CD4-positive, alpha-beta memory T cell (primary cell): ENCODE measurements at regions not wholly inside any gene's neighbourhood (a gene's known extent, or its start where the extent isn't known, plus 50 kb on each side); places are given as distances from the start of the nearest gene placed in this dataset.

Source experiments
- CTCF ChIA-PET: fragments of 350-600 bp; sonication (Branson Sonifier 250); formaldehyde crosslinking; loops from one replicate; lab custom pipeline; 2021; ENCODE audit warnings: inconsistent platforms; ENCODE audit not compliant: partially characterized antibody; lab: Charles Lee
- POLR2A ChIA-PET: fragments of 350-600 bp; sonication (Branson Sonifier 250); formaldehyde crosslinking; loops from one replicate; lab custom pipeline; 2021; ENCODE audit not compliant: partially characterized antibody; lab: Charles Lee
- DNase-seq, 5 donors: peaks; one replicate each; pipeline versions ENCODE4 v3.0.0 to v3.0.0-alpha.2; 2020 to 2022; ENCODE audit warnings: mixed read lengths in 1 of 5
- H3K27ac ChIP-seq: one replicate; pipeline ENCODE4 v1.7.0; 2013; ENCODE audit warnings: low read depth, low read length
- H3K27me3 ChIP-seq: 2 replicates; pipeline ENCODE4 v1.7.0; 2013; ENCODE audit warnings: mild to moderate bottlenecking, low read length, moderate library complexity; ENCODE audit not compliant: insufficient read depth
- H3K36me3 ChIP-seq: 2 replicates; pipeline ENCODE4 v1.7.0; 2013; ENCODE audit warnings: mild to moderate bottlenecking, low read length, moderate library complexity; ENCODE audit not compliant: insufficient read depth
- H3K4me1 ChIP-seq: 2 replicates; pipeline ENCODE4 v1.7.0; 2013; ENCODE audit warnings: mild to moderate bottlenecking, low read length, moderate library complexity; ENCODE audit not compliant: insufficient read depth
- H3K4me3 ChIP-seq, 2 donors: one replicate each; pipeline ENCODE4 v1.7.0; 2013; ENCODE audit warnings: low read length in 2 of 2, mild to moderate bottlenecking in 1 of 2
- H3K9me3 ChIP-seq, 2 donors: one replicate each; pipeline ENCODE4 v1.7.0; 2013; ENCODE audit warnings: low read length in 2 of 2, control low read depth in 1 of 2; ENCODE audit not compliant: control insufficient read depth in 1 of 2
- H3K27ac Mint-ChIP-seq, 7 donors: one replicate each; pipeline ENCODE4 v1.8.0; 2020 to 2021; ENCODE audit warnings: mixed read lengths in 7 of 7, mild to moderate bottlenecking in 6 of 7, inconsistent platforms in 3 of 7, moderate library complexity in 3 of 7
- H3K27me3 Mint-ChIP-seq, 2 donors: one replicate each; pipeline ENCODE4 v1.8.0; 2020 to 2021; ENCODE audit warnings: mixed read lengths in 2 of 2
- H3K36me3 Mint-ChIP-seq, 2 donors: one replicate each; pipeline ENCODE4 v1.8.0; 2020 to 2021; ENCODE audit warnings: mixed read lengths in 2 of 2, inconsistent platforms in 1 of 2, mild to moderate bottlenecking in 1 of 2
- H3K4me1 Mint-ChIP-seq, 4 donors: one replicate each; pipeline ENCODE4 v1.8.0; 2020 to 2021; ENCODE audit warnings: mixed read lengths in 4 of 4, mild to moderate bottlenecking in 1 of 4
- H3K4me3 Mint-ChIP-seq, 8 donors: one replicate each; pipeline ENCODE4 v1.8.0; 2020 to 2021; ENCODE audit warnings: mixed read lengths in 8 of 8, mild to moderate bottlenecking in 7 of 8, moderate library complexity in 6 of 8, inconsistent platforms in 3 of 8
- H3K9me3 Mint-ChIP-seq, 8 donors: one replicate each; pipeline ENCODE4 v1.8.0; 2020 to 2021; ENCODE audit warnings: mixed read lengths in 8 of 8, mild to moderate bottlenecking in 5 of 8, inconsistent platforms in 3 of 8, moderate library complexity in 1 of 8
- intact Hi-C: fragments of 100-400 bp; cut with micrococcal nuclease; formaldehyde crosslinking; loops from one replicate; pipeline ENCODE4 v1.15.1; 2023

GRCh38 chr3:195003893-195004289 is 267.1 kb downstream of the XXYLT1 start:
- Histone ChIP-seq H3K36me3 (no peaks in the 10 kb centered on the region), H3K9me3 (no peaks in the 10 kb centered on the region), H3K4me3 (no peak overlapping the region), H3K4me1 (no peaks in the 10 kb centered on the region), H3K27me3 (no peaks in the 10 kb centered on the region), H3K27ac (no peak overlapping the region)
- H3K27ac Mint-ChIP-seq = no peak overlapping the region
- POLR2A ChIA-PET = no interaction called here
- CTCF ChIA-PET = no interaction called here
- H3K9me3 Mint-ChIP-seq = no peaks in the 10 kb centered on the region
- H3K4me3 Mint-ChIP-seq = no peak overlapping the region
- intact Hi-C loops = no loop called here
- DNase-seq = no peak
- no peaks in the 10 kb centered on the region for H3K4me1 Mint-ChIP-seq
- no peaks in the 10 kb centered on the region for H3K36me3 Mint-ChIP-seq
- peaks cover 10 to 17% of the 10 kb centered on the region in 2 donors for H3K27me3 Mint-ChIP-seq

GRCh38 chr3:195004512-195005250 is 266.3 kb downstream of the XXYLT1 start:
- intact Hi-C loops = no loop called here
- POLR2A ChIA-PET = no interaction called here

GRCh38 chr3:195005251-195005620 is 265.7 kb downstream of the XXYLT1 start:
- intact Hi-C loops = no loop called here
- Histone ChIP-seq H3K4me1 (no peaks in the 10 kb centered on the region), H3K36me3 (no peaks in the 10 kb centered on the region), H3K27me3 (no peaks in the 10 kb centered on the region), H3K4me3 (no peak overlapping the region), H3K9me3 (no peaks in the 10 kb centered on the region), H3K27ac (no peak overlapping the region)
- Mint-ChIP-seq H3K9me3 (no peaks in the 10 kb centered on the region), H3K4me1 (no peaks in the 10 kb centered on the region), H3K27me3 (peaks cover 10 to 14% of the 10 kb centered on the region in 2 donors), H3K36me3 (no peaks in the 10 kb centered on the region), H3K4me3 (no peak overlapping the region), H3K27ac (no peak overlapping the region)
- CTCF ChIA-PET = no interaction called here
- POLR2A ChIA-PET = no interaction called here
- DNase-seq = no peak

More at GRCh38 chr3:195004512-195005250, 266.3 kb downstream of the XXYLT1 start:
- CTCF ChIA-PET = no interaction called here
- no peaks in the 10 kb centered on the region for H3K4me1 Mint-ChIP-seq
- Histone ChIP-seq H3K4me3 (no peak overlapping the region), H3K27me3 (no peaks in the 10 kb centered on the region), H3K27ac (no peak overlapping the region), H3K4me1 (no peaks in the 10 kb centered on the region), H3K36me3 (no peaks in the 10 kb centered on the region), H3K9me3 (no peaks in the 10 kb centered on the region)
- H3K9me3 Mint-ChIP-seq = no peaks in the 10 kb centered on the region
- DNase-seq = no peak
- no peak overlapping the region for H3K4me3 Mint-ChIP-seq
- no peaks in the 10 kb centered on the region for H3K36me3 Mint-ChIP-seq
- H3K27me3 Mint-ChIP-seq = peaks cover 10 to 14% of the 10 kb centered on the region in 2 donors
- H3K27ac Mint-ChIP-seq = no peak overlapping the region

DNA sequence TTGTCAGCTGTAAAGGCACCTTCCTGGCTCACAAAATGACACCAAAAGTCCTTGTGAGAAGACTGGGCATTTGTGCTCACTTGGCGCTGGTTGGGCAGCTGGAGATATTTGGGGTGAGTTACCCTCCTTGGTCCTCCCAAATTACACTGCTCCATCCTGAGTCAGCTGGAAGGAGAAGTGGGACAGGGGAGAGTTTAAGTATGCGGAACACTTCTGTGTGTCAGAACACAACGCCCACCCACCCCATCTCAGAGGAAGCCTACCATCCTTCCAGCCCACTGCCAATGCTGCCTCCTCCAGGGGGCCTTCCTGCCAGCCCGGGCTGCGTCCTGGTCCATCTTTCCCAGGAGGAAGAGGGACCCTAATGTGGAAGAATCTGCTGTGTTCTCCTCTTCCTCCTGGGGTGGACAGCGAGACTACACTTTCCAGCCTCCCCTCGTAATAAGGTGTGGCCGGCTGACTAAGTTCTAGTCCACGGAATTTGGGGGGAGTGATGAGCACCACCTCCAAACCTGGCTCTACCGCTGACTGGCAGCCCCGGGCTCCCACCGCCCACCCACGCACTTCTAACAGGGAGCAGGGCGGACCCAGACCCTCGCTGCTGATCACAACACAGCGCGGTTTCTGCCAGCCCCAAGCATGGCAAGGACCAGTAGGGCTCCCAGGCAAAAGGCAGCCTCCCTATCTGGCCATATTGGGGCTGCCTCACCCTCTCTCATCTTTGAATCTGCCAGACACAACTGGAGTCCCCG is 265.0 kb downstream of the XXYLT1 start:
- Mint-ChIP-seq H3K36me3 (no peaks in the 10 kb centered on the region), H3K27ac (no peak overlapping the region), H3K4me3 (no peak overlapping the region), H3K4me1 (no peaks in the 10 kb centered on the region), H3K9me3 (no peaks in the 10 kb centered on the region), H3K27me3 (peaks cover 10 to 14% of the 10 kb centered on the region in 2 donors)
- Histone ChIP-seq H3K4me3 (no peak overlapping the region), H3K27me3 (no peaks in the 10 kb centered on the region), H3K27ac (no peak overlapping the region), H3K36me3 (no peaks in the 10 kb centered on the region), H3K9me3 (no peaks in the 10 kb centered on the region), H3K4me1 (no peaks in the 10 kb centered on the region)
- CTCF ChIA-PET = interaction anchor here (1.0 kb wide), 1 partner anchor 324 kb away, joined by 4 read pairs; no protein-coding TSS in a partner anchor
- POLR2A ChIA-PET = no interaction called here
- DNase-seq = no peak
- intact Hi-C loops = no loop called here

DNA sequence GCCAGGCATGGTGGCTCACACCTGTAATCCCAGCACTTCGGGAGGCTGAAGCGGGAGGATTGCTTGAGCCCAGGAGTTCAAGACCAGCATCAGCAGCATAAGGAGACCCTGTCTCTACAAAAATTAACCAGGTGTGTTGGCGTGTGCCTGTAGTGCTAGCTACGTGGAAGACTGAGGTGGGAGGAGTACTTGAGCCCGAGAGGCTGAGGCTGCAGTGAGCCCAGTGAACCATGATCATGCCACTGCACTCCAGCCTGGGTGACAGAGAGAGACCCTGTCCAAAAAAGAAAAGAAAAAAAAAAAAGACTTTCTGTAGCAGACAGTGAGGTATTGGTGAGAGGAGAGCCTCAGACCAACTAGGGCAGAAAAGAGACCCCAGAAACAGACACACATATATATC is 263.8 kb downstream of the XXYLT1 start:
- Mint-ChIP-seq H3K9me3 (no peaks in the 10 kb centered on the region), H3K4me3 (no peak overlapping the region), H3K36me3 (no peaks in the 10 kb centered on the region), H3K27me3 (peaks cover 10 to 12% of the 10 kb centered on the region in 2 donors), H3K27ac (no peak overlapping the region), H3K4me1 (no peaks in the 10 kb centered on the region)
- no peak overlapping the region for H3K4me3 ChIP-seq
- H3K27ac ChIP-seq = no peak overlapping the region
- intact Hi-C loops = no loop called here
- no peaks in the 10 kb centered on the region for H3K4me1 ChIP-seq
- ChIA-PET POLR2A (no interaction called here), CTCF (interaction anchor here (1.0 to 1.3 kb wide), 2 partner anchors 14 to 325 kb away, joined by 3 to 4 read pairs; no protein-coding TSS in a partner anchor)
- H3K36me3 ChIP-seq = no peaks in the 10 kb centered on the region
- DNase-seq = no peak
- no peaks in the 10 kb centered on the region for H3K27me3 ChIP-seq
- H3K9me3 ChIP-seq = no peaks in the 10 kb centered on the region

GRCh38 chr3:195007766-195008165 is 263.2 kb downstream of the XXYLT1 start:
- H3K27me3 ChIP-seq = no peaks in the 10 kb centered on the region
- Mint-ChIP-seq H3K4me3 (no peak overlapping the region), H3K27ac (no peak overlapping the region), H3K27me3 (peaks cover 10 to 11% of the 10 kb centered on the region in 2 donors), H3K36me3 (no peaks in the 10 kb centered on the region), H3K4me1 (no peaks in the 10 kb centered on the region), H3K9me3 (no peaks in the 10 kb centered on the region)
- DNase-seq = no peak
- H3K36me3 ChIP-seq = no peaks in the 10 kb centered on the region
- no peaks in the 10 kb centered on the region for H3K4me1 ChIP-seq
- no peaks in the 10 kb centered on the region for H3K9me3 ChIP-seq
- no peak overlapping the region for H3K4me3 ChIP-seq
- intact Hi-C loops = no loop called here
- ChIA-PET CTCF (interaction anchor here (1.3 kb wide), 1 partner anchor 13 kb away, joined by 3 read pairs; no protein-coding TSS in a partner anchor), POLR2A (no interaction called here)
- no peak overlapping the region for H3K27ac ChIP-seq

- POLR2A ChIA-PET = no interaction called here
- CTCF ChIA-PET = no interaction called here
- H3K27me3 ChIP-seq = no peaks in the 10 kb centered on the region
- H3K27ac Mint-ChIP-seq = no peak overlapping the region
- peaks cover 8% of the 10 kb centered on the region in 2 donors for H3K27me3 Mint-ChIP-seq
- H3K36me3 ChIP-seq = no peaks in the 10 kb centered on the region
- H3K9me3 ChIP-seq = no peaks in the 10 kb centered on the region
- no peak overlapping the region for H3K4me3 ChIP-seq
- intact Hi-C loops = no loop called here
- H3K4me1 Mint-ChIP-seq = no peaks in the 10 kb centered on the region
- H3K36me3 Mint-ChIP-seq = no peaks in the 10 kb centered on the region
- H3K4me3 Mint-ChIP-seq = no peak overlapping the region
- no peak overlapping the region for H3K27ac ChIP-seq
- H3K9me3 Mint-ChIP-seq = no peaks in the 10 kb centered on the region
- no peak for DNase-seq
- H3K4me1 ChIP-seq = no peaks in the 10 kb centered on the region
Observed at GRCh38 chr3:195008816-195009215, 262.1 kb downstream of the XXYLT1 start.
